ENCODE measurements at regions not wholly inside any gene's neighbourhood (a gene's known extent, or its start where the extent isn't known, plus 50 kb on each side); places are given as distances from the start of the nearest gene placed in this dataset.

- no peak for DNase-seq (ENCODE audit: low read depth)
- H3K4me3 ChIP-seq (ENCODE audit: low read depth, low read length) = no peak overlapping the region
- TF ChIP-seq CTCF (IDR thresholded peaks at IDR 0.05; ENCODE audit: insufficient read depth, low read depth, low read length, missing control alignments) = no peak
Measured at GRCh38 chr3:194990454-194991337, 280.3 kb downstream of the XXYLT1 start.

GRCh38 chr3:194991338-194991654 lies 279.7 kb downstream of the XXYLT1 start:
- no peak overlapping the region for H3K4me3 ChIP-seq (ENCODE audit: low read depth, low read length)
- TF ChIP-seq CTCF (IDR thresholded peaks at IDR 0.05; ENCODE audit: insufficient read depth, low read depth, low read length, missing control alignments) = no peak
- no peak for DNase-seq (ENCODE audit: low read depth)

DNA sequence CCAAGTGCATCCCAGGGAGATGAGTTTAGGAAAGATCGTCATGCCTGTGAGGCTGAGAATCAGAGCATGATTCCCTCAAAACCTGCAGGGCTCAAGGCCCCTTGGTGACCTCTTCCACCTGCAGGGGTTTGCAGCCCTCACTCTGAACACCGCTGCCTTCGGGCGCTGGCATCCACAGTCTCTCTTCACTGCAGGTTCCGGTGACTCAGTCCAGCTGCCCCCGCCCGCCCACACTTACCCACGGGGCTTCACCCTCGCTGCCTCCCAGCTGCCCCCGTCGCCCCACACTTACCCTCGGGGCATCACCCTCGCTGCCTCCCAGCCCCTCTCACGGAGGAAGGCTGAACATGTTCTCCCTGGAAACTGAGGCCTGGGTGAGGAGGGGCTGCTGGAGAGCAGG lies 277.1 kb downstream of the XXYLT1 start:
- H3K4me3 ChIP-seq (ENCODE audit: low read depth, low read length) = no peak overlapping the region
- no peak for TF ChIP-seq CTCF (IDR thresholded peaks at IDR 0.05; ENCODE audit: insufficient read depth, low read depth, low read length, missing control alignments)
- no peak for DNase-seq (ENCODE audit: low read depth)

DNA sequence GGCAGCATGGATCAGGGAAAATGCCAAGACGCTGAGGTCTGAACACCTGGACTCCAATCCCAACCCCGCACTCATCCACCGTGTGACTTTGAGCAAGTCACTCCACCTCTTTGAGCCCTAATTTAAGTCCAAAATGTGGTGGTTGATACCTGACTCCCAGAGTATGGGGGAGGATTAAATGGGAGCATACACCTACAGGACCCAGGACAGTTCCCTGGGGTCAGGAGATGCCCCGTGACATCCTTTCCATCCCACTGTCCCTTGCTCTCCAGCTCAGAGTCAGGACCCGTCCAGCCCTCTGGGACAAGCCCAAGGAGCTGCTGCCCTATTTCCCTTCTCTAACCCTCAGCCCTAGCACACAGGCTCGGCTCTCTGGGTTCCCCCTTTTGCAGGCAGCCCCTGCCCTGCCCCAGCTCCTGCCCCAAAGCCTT lies 276.4 kb downstream of the XXYLT1 start:
- DNase-seq (ENCODE audit: low read depth) = no peak
- no peak for TF ChIP-seq CTCF (IDR thresholded peaks at IDR 0.05; ENCODE audit: insufficient read depth, low read depth, low read length, missing control alignments)
- H3K4me3 ChIP-seq (ENCODE audit: low read depth, low read length) = no peak overlapping the region

- TF ChIP-seq CTCF (IDR thresholded peaks at IDR 0.05; ENCODE audit: insufficient read depth, low read depth, low read length, missing control alignments) = no peak
- no peak overlapping the region for H3K4me3 ChIP-seq (ENCODE audit: low read depth, low read length)
- no peak for DNase-seq (ENCODE audit: low read depth)
Measured at GRCh38 chr3:194995334-194995733, 275.6 kb downstream of the XXYLT1 start.

DNA sequence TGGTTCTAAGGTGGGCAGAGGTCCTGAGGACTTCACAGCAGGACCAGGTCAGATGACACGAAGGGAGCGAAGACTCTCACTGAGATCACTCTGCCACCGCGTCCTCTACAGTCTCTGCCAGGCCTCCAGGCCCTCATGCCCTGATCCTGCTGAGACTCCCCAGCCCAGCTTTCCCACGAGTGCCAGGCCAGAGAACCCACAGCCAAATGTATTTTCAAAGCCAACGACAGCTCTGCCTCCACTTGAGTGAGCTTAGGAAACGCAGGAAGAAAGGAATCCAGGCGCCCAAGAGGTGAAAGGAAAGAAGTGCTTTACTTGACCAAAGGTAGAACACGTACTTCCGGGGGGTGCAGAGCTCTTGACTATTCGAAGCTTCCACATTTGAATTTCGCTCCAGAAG lies 275.0 kb downstream of the XXYLT1 start:
- H3K4me3 ChIP-seq (ENCODE audit: low read depth, low read length) = no peak overlapping the region
- TF ChIP-seq CTCF (IDR thresholded peaks at IDR 0.05; ENCODE audit: insufficient read depth, low read depth, low read length, missing control alignments) = no peak
- no peak for DNase-seq (ENCODE audit: low read depth)

DNA sequence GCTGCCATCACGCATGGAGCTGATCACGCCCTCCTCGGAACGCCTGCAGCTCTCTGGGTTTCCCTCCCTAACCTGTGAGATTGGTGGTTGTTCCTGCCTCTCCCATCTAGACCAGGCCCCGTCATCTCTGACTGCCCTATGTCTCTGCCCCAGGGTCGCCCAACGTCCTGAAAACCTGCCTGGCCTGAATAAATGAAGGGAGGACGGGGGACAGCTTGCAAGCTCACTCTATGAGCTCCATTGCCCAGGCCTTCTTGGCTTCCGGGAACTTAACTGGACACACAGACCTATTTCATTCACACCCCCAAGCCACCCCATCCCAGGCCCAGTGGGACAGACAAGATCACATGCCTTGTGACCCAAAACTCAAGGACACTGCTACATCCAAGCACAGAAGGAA lies 274.2 kb downstream of the XXYLT1 start:
- no peak for DNase-seq (ENCODE audit: low read depth)
- H3K4me3 ChIP-seq (ENCODE audit: low read depth, low read length) = no peak overlapping the region
- no peak for TF ChIP-seq CTCF (IDR thresholded peaks at IDR 0.05; ENCODE audit: insufficient read depth, low read depth, low read length, missing control alignments)
